ENCODE measurements at regions not wholly inside any gene's neighbourhood (a gene's known extent, or its start where the extent isn't known, plus 50 kb on each side); places are given as distances from the start of the nearest gene placed in this dataset.
A peak's percentile ranks its signal among the peaks of the same experiment; 100 is the strongest.

- no peak overlapping the region for H3K4me3 ChIP-seq (ENCODE audit: low read depth, low read length)
- WGBS (ENCODE audit: insufficient coverage): 93% methylated on average over 2 of the region's 2 CpGs
Observed at GRCh38 chr5:93117751-93118531, 463.1 kb downstream of the NR2F1-AS1 start.

GRCh38 chr5:93107805-93108520, 473.1 kb downstream of the NR2F1-AS1 start:
- H3K4me3 ChIP-seq (ENCODE audit: low read depth, low read length): no peak overlapping the region
- WGBS (ENCODE audit: insufficient coverage): no CpG with 5 or more reads among the region's 4 CpGs
- H3K9me3 ChIP-seq (ENCODE audit: control insufficient read depth, insufficient read depth, low read length): no peaks in the 10 kb centered on the region
- H3K4me1 ChIP-seq (ENCODE audit: control insufficient read depth, insufficient read depth, low read length): no peaks in the 10 kb centered on the region
- H3K27me3 ChIP-seq (ENCODE audit: control insufficient read depth, insufficient read depth, low read length): no peaks in the 10 kb centered on the region
- DNase-seq (ENCODE audit: low read depth in 4 of 6, low spot score in 6 of 6): peak in 1 of 6 donors; percentile 27
- no peaks in the 10 kb centered on the region for H3K36me3 ChIP-seq (ENCODE audit: control insufficient read depth, insufficient read depth, low read length)
- no peak overlapping the region for H3K27ac ChIP-seq (ENCODE audit: low read depth, low read length)

More at GRCh38 chr5:93117751-93118531, 463.1 kb downstream of the NR2F1-AS1 start:
- no peaks in the 10 kb centered on the region for H3K36me3 ChIP-seq (ENCODE audit: control insufficient read depth, insufficient read depth, low read length)
- H3K9me3 ChIP-seq (ENCODE audit: control insufficient read depth, insufficient read depth, low read length): no peaks in the 10 kb centered on the region
- no peaks in the 10 kb centered on the region for H3K27me3 ChIP-seq (ENCODE audit: control insufficient read depth, insufficient read depth, low read length)
- no peak overlapping the region for H3K27ac ChIP-seq (ENCODE audit: low read depth, low read length)
- H3K4me1 ChIP-seq (ENCODE audit: control insufficient read depth, insufficient read depth, low read length): no peaks in the 10 kb centered on the region
- DNase-seq (ENCODE audit: low read depth in 4 of 6, low spot score in 6 of 6): no peak

- no peak overlapping the region for H3K4me3 ChIP-seq (ENCODE audit: low read depth, low read length)
- no CpG with 5 or more reads among the region's 1 CpG for WGBS (ENCODE audit: insufficient coverage)
Observed at GRCh38 chr5:93107141-93107540, 473.9 kb downstream of the NR2F1-AS1 start.

GRCh38 chr5:93101661-93102060, 479.4 kb downstream of the NR2F1-AS1 start:
- WGBS (ENCODE audit: insufficient coverage): no CpG with 5 or more reads among the region's 2 CpGs
- Histone ChIP-seq H3K4me3 (ENCODE audit: low read depth, low read length) (no peak overlapping the region), H3K9me3 (ENCODE audit: control insufficient read depth, insufficient read depth, low read length) (no peaks in the 10 kb centered on the region), H3K27ac (ENCODE audit: low read depth, low read length) (no peak overlapping the region), H3K4me1 (ENCODE audit: control insufficient read depth, insufficient read depth, low read length) (no peaks in the 10 kb centered on the region), H3K36me3 (ENCODE audit: control insufficient read depth, insufficient read depth, low read length) (no peaks in the 10 kb centered on the region), H3K27me3 (ENCODE audit: control insufficient read depth, insufficient read depth, low read length) (no peaks in the 10 kb centered on the region)
- DNase-seq (ENCODE audit: low read depth in 4 of 6, low spot score in 6 of 6): no peak

More at GRCh38 chr5:93107141-93107540, 473.9 kb downstream of the NR2F1-AS1 start:
- Histone ChIP-seq H3K36me3 (ENCODE audit: control insufficient read depth, insufficient read depth, low read length) (no peaks in the 10 kb centered on the region), H3K4me1 (ENCODE audit: control insufficient read depth, insufficient read depth, low read length) (no peaks in the 10 kb centered on the region), H3K27me3 (ENCODE audit: control insufficient read depth, insufficient read depth, low read length) (no peaks in the 10 kb centered on the region), H3K27ac (ENCODE audit: low read depth, low read length) (no peak overlapping the region), H3K9me3 (ENCODE audit: control insufficient read depth, insufficient read depth, low read length) (no peaks in the 10 kb centered on the region)
- DNase-seq (ENCODE audit: low read depth in 4 of 6, low spot score in 6 of 6): peak in 1 of 6 donors; percentile 19

- Histone ChIP-seq H3K36me3 (ENCODE audit: control insufficient read depth, insufficient read depth, low read length) (no peaks in the 10 kb centered on the region), H3K9me3 (ENCODE audit: control insufficient read depth, insufficient read depth, low read length) (no peaks in the 10 kb centered on the region), H3K27me3 (ENCODE audit: control insufficient read depth, insufficient read depth, low read length) (no peaks in the 10 kb centered on the region), H3K4me3 (ENCODE audit: low read depth, low read length) (no peak overlapping the region), H3K27ac (ENCODE audit: low read depth, low read length) (no peak overlapping the region), H3K4me1 (ENCODE audit: control insufficient read depth, insufficient read depth, low read length) (no peaks in the 10 kb centered on the region)
- no peak for DNase-seq (ENCODE audit: low read depth in 4 of 6, low spot score in 6 of 6)
Observed at GRCh38 chr5:93100976-93101375, 480.0 kb downstream of the NR2F1-AS1 start.

GRCh38 chr5:93100428-93100827, 480.6 kb downstream of the NR2F1-AS1 start:
- no peak overlapping the region for H3K27ac ChIP-seq (ENCODE audit: low read depth, low read length)
- no peak for DNase-seq (ENCODE audit: low read depth in 4 of 6, low spot score in 6 of 6)
- no peaks in the 10 kb centered on the region for H3K4me1 ChIP-seq (ENCODE audit: control insufficient read depth, insufficient read depth, low read length)
- H3K27me3 ChIP-seq (ENCODE audit: control insufficient read depth, insufficient read depth, low read length): no peaks in the 10 kb centered on the region
- no peak overlapping the region for H3K4me3 ChIP-seq (ENCODE audit: low read depth, low read length)
- no peaks in the 10 kb centered on the region for H3K36me3 ChIP-seq (ENCODE audit: control insufficient read depth, insufficient read depth, low read length)
- H3K9me3 ChIP-seq (ENCODE audit: control insufficient read depth, insufficient read depth, low read length): no peaks in the 10 kb centered on the region

GRCh38 chr5:93099902-93100347, 481.1 kb downstream of the NR2F1-AS1 start:
- Histone ChIP-seq H3K36me3 (ENCODE audit: control insufficient read depth, insufficient read depth, low read length) (no peaks in the 10 kb centered on the region), H3K27ac (ENCODE audit: low read depth, low read length) (no peak overlapping the region), H3K4me1 (ENCODE audit: control insufficient read depth, insufficient read depth, low read length) (no peaks in the 10 kb centered on the region), H3K27me3 (ENCODE audit: control insufficient read depth, insufficient read depth, low read length) (no peaks in the 10 kb centered on the region), H3K9me3 (ENCODE audit: control insufficient read depth, insufficient read depth, low read length) (no peaks in the 10 kb centered on the region), H3K4me3 (ENCODE audit: low read depth, low read length) (no peak overlapping the region)
- WGBS (ENCODE audit: insufficient coverage): 86% methylated on average over 1 of the region's 4 CpGs
- DNase-seq (ENCODE audit: low read depth in 4 of 6, low spot score in 6 of 6): no peak

- no CpG with 5 or more reads among the region's 1 CpG for WGBS (ENCODE audit: insufficient coverage)
- Histone ChIP-seq H3K9me3 (ENCODE audit: control insufficient read depth, insufficient read depth, low read length) (no peaks in the 10 kb centered on the region), H3K36me3 (ENCODE audit: control insufficient read depth, insufficient read depth, low read length) (no peaks in the 10 kb centered on the region), H3K4me1 (ENCODE audit: control insufficient read depth, insufficient read depth, low read length) (no peaks in the 10 kb centered on the region), H3K27me3 (ENCODE audit: control insufficient read depth, insufficient read depth, low read length) (no peaks in the 10 kb centered on the region), H3K27ac (ENCODE audit: low read depth, low read length) (no peak overlapping the region), H3K4me3 (ENCODE audit: low read depth, low read length) (no peak overlapping the region)
- DNase-seq (ENCODE audit: low read depth in 4 of 6, low spot score in 6 of 6): no peak
Observed at GRCh38 chr5:93096561-93096960, 484.5 kb downstream of the NR2F1-AS1 start.

- Histone ChIP-seq H3K27me3 (ENCODE audit: control insufficient read depth, insufficient read depth, low read length) (no peaks in the 10 kb centered on the region), H3K36me3 (ENCODE audit: control insufficient read depth, insufficient read depth, low read length) (no peaks in the 10 kb centered on the region), H3K9me3 (ENCODE audit: control insufficient read depth, insufficient read depth, low read length) (no peaks in the 10 kb centered on the region), H3K4me3 (ENCODE audit: low read depth, low read length) (no peak overlapping the region), H3K4me1 (ENCODE audit: control insufficient read depth, insufficient read depth, low read length) (no peaks in the 10 kb centered on the region), H3K27ac (ENCODE audit: low read depth, low read length) (no peak overlapping the region)
- DNase-seq (ENCODE audit: low read depth in 4 of 6, low spot score in 6 of 6): peak in 1 of 6 donors; percentile 49
- WGBS (ENCODE audit: insufficient coverage): 98% methylated on average over 2 of the region's 2 CpGs
Observed at GRCh38 chr5:93092349-93093105, 488.5 kb downstream of the NR2F1-AS1 start.
